LHCN-M2 (cell line): ENCODE measurements at regions not wholly inside any gene's neighbourhood (a gene's known extent, or its start where the extent isn't known, plus 50 kb on each side); places are given as distances from the start of the nearest gene placed in this dataset.
"Not testable (repeated sequence)": the region's sequence is repeated elsewhere in the genome, so short reads cannot be mapped to it uniquely, and the experiment has no call there.

Experiments
- DNase-seq: peaks from one replicate; pipeline ENCODE4 v3.0.0-alpha.2; 2012; ENCODE audit warnings: low read depth

DNA sequence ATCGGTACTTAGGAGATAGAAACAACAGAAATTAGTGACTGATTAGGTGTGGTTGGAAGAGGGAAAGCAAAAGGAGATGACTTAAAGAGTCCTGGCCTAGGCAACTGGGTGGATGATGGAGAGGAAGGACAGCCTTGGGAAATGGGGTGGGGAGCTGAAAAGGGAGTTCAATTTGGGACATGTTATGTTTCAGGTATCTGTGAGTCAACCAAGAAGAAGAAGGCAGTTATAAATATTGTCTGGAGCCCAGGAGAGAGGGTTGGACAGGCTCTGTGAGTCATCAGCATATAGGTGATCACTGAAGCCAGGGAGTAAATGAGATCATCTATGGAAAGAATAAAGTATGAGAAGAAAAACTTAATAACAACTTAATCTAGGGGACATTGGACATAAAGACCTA is 357.7 kb downstream of the NPR3 start:
- DNase-seq = no peak

GRCh38 chr5:33072296-33072695 is 361.2 kb downstream of the NPR3 start:
- no peak for DNase-seq

DNA sequence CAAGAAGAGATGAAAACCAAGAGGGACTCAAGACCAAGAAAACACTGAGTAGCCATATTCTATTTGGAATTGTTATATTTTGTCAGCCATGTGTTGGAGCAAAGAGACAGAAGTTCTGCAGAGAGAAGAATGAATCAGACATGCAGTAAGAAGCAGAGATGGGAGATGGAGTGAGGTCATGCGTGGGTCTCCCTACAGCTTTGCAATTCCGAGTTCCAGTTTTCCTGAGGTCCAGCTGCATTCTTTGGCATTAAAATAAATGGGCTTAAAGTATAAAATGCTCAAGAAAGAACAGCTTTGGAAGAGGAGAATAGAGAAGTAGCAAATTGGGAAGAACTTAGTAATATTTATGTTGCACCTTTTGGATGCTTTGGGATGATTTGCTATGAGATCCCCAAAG is 361.6 kb downstream of the NPR3 start:
- no peak for DNase-seq

DNA sequence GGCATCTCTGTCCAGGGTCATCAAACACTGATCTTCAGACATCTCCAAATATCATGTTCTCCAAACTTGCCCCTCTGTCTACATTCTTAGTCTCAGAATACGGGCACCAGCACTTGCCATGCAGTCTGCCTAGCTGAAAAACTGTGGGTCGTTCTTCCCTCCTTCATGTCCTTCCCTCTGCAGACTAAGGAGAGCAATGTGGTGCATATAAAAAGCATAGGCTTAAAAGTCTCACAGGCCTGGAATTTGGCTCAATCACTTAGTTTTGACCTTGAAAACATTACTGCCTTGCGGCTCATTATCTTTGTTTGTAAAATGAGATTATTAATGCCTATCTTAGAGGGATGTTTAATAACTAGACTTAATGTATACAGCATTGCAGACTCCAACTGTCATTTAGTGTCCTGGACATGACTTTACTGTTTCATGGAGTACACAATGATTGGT is 362.8 kb downstream of the NPR3 start:
- no peak for DNase-seq

- DNase-seq = peak; percentile 56
Observed at GRCh38 chr5:33074548-33074947, 363.4 kb downstream of the NPR3 start.

- DNase-seq = peak; percentile 40
Observed at GRCh38 chr5:33075731-33076130, 364.6 kb downstream of the NPR3 start.

GRCh38 chr5:33079548-33079947 is 361.2 kb upstream of the TARS1 start:
- DNase-seq = no peak

DNA sequence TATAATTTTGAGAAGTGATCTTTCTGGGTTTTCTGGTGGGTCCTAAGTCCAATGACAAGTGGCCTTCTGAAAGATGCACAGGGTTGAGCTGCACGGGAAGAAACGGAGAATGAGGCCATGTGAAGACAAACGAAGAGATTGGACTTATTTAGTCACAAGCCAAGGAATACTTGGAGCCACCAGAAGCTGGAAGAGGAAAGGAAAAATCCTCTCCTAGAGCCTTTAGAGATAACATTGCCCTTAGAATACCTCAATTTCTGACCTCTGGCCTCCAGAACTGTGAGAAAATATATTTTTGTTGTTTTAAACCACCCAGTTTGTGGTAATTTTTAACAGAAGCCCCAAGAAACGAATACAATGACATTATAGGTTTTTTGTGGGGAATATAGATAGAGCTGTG is 360.5 kb upstream of the TARS1 start:
- DNase-seq = no peak

GRCh38 chr5:33088176-33088575 is 352.6 kb upstream of the TARS1 start:
- no peak for DNase-seq

DNA sequence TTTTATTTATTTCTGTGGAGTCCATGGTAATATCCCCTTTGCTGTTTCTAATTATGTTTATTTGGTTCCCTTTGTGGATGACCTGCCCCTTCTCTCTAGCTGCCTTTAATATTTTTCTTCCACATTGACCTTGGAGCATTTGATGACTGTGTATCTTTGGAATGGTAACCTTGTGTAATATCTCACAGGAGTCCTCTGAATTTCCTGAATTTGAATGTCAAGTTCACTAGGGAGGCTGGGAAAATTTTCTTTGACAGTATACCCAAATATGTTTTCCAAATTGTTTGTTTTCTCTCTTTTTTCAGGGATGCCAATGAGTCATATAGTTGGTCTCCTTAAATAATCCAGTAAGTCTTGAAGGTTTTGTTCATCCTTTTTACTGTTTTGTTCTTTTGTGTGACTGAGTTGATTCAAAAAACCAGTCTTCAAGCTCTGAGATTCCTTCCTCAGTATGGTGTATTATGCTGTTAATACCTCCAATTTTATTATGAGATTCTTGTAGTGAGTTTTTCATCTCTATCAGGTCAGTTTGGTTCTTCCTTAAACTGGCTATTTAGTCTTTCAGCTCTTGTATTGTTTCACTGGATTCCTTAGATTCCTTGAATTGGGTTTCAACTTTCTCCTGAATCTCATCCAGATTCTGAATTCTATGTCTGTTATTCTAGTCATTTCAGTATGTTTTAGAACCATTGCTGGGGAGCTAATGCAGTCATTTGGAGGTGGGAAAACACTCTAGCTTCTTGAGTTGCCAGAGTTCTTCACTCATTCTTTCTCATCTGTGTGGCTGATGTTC is 349.0 kb upstream of the TARS1 start:
- DNase-seq = peak; percentile 86

- no peak for DNase-seq
Observed at GRCh38 chr5:33092719-33093118, 348.0 kb upstream of the TARS1 start.

DNA sequence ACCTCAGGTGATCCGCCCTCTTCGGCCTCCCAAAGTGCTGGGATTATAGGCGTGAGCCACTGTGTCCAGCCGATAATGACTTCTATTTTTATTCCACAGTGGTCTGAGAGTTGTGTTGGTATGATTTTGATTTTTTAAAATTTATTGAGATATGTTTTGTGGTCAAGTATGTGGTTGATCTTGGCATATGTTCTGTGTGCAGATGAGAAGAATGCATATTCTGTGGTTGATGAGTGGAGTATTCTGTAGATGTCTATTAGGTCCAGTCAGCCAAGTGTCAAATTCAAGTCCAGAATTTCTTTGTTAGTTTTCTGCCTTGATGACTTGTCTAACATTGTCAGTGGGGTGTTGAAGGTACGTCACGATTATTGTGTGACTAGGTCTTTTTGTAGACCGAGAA is 338.2 kb upstream of the TARS1 start:
- DNase-seq = peak; percentile 62

DNA sequence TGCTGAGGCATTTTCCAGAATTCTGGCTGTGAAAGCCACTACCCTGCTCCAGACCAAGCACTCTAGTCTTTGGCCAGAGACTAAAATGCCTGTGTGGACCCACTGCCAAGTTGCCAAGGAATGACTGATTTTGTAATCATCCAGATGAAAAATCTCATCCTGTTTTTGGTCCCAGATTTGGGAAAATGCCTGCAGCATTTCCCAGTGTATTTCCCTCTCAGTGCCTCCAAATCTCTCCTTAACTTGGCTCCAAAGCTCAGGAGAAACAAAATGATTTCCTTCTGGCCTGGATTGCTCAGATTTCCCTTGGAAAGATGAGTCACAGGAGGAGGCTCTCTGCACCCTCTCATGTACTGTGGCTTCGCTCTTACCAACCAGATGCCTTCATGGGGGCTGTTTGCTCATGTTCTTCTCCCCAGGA is 335.2 kb upstream of the TARS1 start:
- DNase-seq = peak; percentile 59

- DNase-seq = not testable (repeated sequence)
Observed at GRCh38 chr5:33110496-33110895, 330.3 kb upstream of the TARS1 start.

- no peak for DNase-seq
Observed at GRCh38 chr5:33114361-33114760, 326.4 kb upstream of the TARS1 start.

- no peak for DNase-seq
Observed at GRCh38 chr5:33115467-33115866, 325.3 kb upstream of the TARS1 start.

GRCh38 chr5:33118761-33119415 is 321.9 kb upstream of the TARS1 start:
- DNase-seq = no peak

GRCh38 chr5:33120671-33121070 is 320.1 kb upstream of the TARS1 start:
- peak; percentile 83 for DNase-seq

GRCh38 chr5:33129309-33129708 is 311.5 kb upstream of the TARS1 start:
- no peak for DNase-seq

DNA sequence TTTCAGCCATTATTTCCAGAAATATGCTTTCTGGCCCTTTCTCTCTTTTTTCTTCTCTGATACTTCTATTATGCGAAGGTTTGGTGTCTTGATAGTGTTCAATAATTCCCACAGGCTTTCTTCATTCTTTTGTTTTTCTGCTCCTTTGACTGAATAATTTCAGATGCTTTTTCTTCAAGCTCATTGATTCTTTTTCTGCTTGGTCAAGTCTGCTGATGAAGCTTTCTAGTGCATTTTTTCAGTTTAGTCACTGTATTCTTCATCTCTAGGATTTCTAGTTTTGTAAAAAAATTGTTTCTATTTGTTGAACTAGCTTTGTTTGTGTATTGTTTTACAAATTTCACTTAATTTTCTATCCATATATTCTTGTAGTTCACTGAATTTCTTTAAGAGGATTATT is 304.0 kb upstream of the TARS1 start:
- no peak for DNase-seq

DNA sequence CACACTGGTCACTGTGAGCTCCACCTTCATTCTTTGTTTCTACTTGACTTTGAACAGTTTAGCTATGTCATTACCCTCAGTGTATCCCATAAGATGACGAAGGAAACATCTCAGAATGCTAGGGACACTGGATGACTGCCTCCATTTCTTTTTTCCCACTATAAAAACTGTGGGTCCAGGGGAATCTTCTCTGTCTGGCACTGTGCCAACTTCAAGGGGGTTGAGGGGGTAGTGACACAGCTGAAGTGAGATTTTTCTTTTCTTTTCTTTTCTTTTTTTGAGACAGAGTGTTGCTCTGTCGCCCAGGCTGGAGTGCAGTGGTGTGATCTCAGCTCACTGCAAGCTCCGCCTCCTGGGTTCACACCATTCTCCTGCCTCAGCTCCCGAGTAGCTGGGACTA is 302.6 kb upstream of the TARS1 start:
- not testable (repeated sequence) for DNase-seq

DNA sequence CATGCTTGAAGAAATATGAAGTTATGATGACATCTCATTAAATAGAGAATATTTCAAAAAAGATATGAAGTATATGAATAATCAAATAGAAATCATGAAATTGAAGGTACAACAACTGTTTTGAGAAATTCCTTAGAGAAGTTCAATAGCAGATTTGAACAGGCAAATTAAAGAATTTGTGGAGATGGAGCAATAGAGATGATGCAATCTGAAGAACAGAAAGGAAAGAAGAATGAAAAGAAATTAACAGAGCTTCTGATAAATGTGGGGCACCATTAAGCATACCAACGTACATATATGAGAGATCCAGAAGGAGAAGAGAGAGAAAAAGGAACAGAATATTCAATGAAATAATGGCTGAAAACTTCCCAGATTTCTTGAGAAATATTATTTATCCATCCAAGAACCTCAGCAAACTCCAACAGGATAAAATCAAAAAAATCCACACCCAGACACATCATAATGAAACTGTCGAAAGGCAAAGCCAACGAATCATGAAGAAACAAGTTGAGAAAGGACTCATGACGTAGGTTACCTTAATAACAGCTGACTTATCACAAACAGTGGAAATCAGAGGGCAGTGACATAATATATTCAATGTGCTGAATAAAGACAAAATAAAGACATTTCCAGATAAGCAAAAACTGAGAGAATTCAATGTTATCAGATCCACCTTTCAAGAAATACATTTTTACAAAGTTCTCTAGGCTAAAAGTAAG is 297.2 kb upstream of the TARS1 start:
- DNase-seq = no peak

DNA sequence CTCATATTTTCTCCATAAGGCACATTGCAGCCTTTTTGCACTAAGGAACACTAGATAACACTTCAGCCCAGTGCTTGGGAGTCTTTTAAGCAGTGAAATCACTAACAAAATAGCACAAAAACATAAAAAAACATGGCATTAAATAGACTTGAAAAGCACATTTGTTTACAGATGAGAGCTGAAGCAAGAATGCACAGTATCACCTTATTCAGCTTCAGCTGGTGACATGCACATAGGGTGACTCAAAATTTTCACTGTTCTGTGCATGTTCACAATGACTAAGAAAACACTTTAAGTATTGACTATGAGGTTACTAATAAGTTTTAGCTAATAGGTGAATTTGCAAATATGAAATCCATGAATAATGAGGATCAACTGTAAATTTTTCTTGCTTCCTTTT is 293.9 kb upstream of the TARS1 start:
- DNase-seq = peak; percentile 32
